ENCODE measurements at regions not wholly inside any gene's neighbourhood (a gene's known extent, or its start where the extent isn't known, plus 50 kb on each side); places are given as distances from the start of the nearest gene placed in this dataset.

DNA sequence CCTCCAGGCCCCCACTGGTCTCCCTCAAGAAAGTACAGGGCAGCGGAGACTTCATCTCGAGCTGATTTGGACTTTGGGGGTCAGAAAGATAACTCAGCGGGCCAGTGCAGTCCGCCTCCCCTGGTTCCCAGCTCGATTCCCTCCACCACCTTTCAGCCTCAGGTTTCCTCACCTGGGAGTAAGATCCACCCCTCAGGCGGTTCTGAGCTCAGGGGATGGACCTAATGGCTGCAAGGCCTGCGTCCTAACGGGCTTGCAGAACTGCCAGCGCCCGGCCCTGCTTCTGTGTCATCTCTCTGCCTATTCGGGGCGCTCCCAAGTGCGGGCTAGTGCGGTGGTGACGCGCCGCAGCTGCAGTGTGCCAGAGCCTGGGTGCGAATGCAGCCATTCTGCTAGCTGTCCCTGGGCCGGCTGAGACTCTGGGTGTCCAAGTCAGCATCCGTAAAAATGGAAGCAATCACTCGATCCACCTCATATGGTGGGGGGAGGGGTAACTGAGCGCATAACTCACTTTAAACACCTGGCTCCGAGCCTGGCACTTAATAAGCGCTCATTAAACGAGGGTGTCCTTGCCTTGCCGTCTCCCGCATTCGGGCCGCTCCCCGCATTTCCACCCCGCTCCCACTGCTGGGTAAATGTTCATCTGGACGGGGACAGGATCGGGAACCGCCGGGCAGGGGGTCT, 129.6 kb upstream of the LHX1 start:
- H3K4me1 ChIP-seq (ENCODE audit: insufficient read depth, low read length) = no peaks in the 10 kb centered on the region
- no peak overlapping the region for H3K4me3 ChIP-seq (ENCODE audit: low read depth in 1 of 2, low read length in 2 of 2)
- H3K9me3 ChIP-seq (ENCODE audit: insufficient read depth, low read length, severe bottlenecking) = no peaks in the 10 kb centered on the region
- no peak for DNase-seq
- TF ChIP-seq, protein P1, sequence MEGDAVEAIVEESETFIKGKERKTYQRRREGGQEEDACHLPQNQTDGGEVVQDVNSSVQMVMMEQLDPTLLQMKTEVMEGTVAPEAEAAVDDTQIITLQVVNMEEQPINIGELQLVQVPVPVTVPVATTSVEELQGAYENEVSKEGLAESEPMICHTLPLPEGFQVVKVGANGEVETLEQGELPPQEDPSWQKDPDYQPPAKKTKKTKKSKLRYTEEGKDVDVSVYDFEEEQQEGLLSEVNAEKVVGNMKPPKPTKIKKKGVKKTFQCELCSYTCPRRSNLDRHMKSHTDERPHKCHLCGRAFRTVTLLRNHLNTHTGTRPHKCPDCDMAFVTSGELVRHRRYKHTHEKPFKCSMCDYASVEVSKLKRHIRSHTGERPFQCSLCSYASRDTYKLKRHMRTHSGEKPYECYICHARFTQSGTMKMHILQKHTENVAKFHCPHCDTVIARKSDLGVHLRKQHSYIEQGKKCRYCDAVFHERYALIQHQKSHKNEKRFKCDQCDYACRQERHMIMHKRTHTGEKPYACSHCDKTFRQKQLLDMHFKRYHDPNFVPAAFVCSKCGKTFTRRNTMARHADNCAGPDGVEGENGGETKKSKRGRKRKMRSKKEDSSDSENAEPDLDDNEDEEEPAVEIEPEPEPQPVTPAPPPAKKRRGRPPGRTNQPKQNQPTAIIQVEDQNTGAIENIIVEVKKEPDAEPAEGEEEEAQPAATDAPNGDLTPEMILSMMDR (IDR thresholded peaks at IDR 0.05; ENCODE audit: borderline replicate concordance, extremely low read depth, low read length, poor library complexity, severe bottlenecking) = no peak
- no peak for TF ChIP-seq EZH2 (IDR thresholded peaks at IDR 0.05; ENCODE audit: borderline replicate concordance, low read depth, low read length, severe bottlenecking)
- no peak overlapping the region for H3K4me2 ChIP-seq (ENCODE audit: insufficient read depth, low read length)
- H2AFZ ChIP-seq (ENCODE audit: low read depth, low read length) = no peak overlapping the region
- 0 out of 2 replicates have a peak, but pooled peaks cover 3% of the 10 kb centered on the region for H4K20me1 ChIP-seq (ENCODE audit: insufficient read depth, low read length)
- no peak overlapping the region for H3K27ac ChIP-seq (ENCODE audit: low read length)
- no peaks in the 10 kb centered on the region for H3K36me3 ChIP-seq (ENCODE audit: insufficient read depth, low read length)
- no peak for ATAC-seq (ENCODE audit: insufficient read depth, low read depth)
- H3K79me2 ChIP-seq (ENCODE audit: insufficient read depth, low read length) = no peaks in the 10 kb centered on the region
- H3K27me3 ChIP-seq (ENCODE audit: insufficient read depth, low read length, poor library complexity) = peaks cover 9% of the 10 kb centered on the region
- H3K9ac ChIP-seq (ENCODE audit: low read depth, low read length) = no peak overlapping the region

DNA sequence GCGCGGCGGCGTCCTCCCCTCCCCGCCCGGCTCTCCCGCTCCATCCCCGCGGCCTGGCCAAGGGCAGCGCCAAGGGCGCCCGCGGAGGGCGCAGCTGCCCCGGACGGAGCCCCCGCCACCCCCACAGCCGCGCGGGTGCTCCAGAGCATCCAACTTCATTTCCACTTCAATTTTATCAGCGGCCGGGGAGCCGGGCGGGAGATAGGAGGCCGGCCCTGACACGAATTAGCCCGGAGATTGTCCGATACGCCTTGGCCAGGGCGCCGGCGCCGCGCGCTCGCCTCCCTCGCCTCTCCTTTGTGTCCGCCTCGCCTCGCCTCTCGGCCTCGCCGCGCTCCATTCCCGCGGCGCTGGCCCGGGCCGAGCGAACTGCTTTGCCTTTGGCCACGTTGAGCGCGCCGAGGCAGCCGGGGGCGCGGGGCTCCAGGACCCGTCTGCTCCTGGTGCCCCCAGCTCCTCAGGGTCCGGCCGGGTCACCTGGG, 129.1 kb upstream of the LHX1 start:
- H4K20me1 ChIP-seq (ENCODE audit: insufficient read depth, low read length) = 0 out of 2 replicates have a peak, but pooled peaks cover 3% of the 10 kb centered on the region
- no peaks in the 10 kb centered on the region for H3K9me3 ChIP-seq (ENCODE audit: insufficient read depth, low read length, severe bottlenecking)
- H3K27me3 ChIP-seq (ENCODE audit: insufficient read depth, low read length, poor library complexity) = peaks cover 9% of the 10 kb centered on the region
- no peaks in the 10 kb centered on the region for H3K4me1 ChIP-seq (ENCODE audit: insufficient read depth, low read length)
- no peak overlapping the region for H3K4me3 ChIP-seq (ENCODE audit: low read depth in 1 of 2, low read length in 2 of 2)
- DNase-seq (no peak), ATAC-seq (ENCODE audit: insufficient read depth, low read depth) (no peak)
- H3K79me2 ChIP-seq (ENCODE audit: insufficient read depth, low read length) = no peaks in the 10 kb centered on the region
- no peak overlapping the region for H3K27ac ChIP-seq (ENCODE audit: low read length)
- H3K36me3 ChIP-seq (ENCODE audit: insufficient read depth, low read length) = no peaks in the 10 kb centered on the region
- TF ChIP-seq, protein P1 (IDR thresholded peaks at IDR 0.05; ENCODE audit: borderline replicate concordance, extremely low read depth, low read length, poor library complexity, severe bottlenecking) = no peak
- no peak for TF ChIP-seq EZH2 (IDR thresholded peaks at IDR 0.05; ENCODE audit: borderline replicate concordance, low read depth, low read length, severe bottlenecking)
- no peak overlapping the region for H3K9ac ChIP-seq (ENCODE audit: low read depth, low read length)
- no peak overlapping the region for H2AFZ ChIP-seq (ENCODE audit: low read depth, low read length)
- no peak overlapping the region for H3K4me2 ChIP-seq (ENCODE audit: insufficient read depth, low read length)

DNA sequence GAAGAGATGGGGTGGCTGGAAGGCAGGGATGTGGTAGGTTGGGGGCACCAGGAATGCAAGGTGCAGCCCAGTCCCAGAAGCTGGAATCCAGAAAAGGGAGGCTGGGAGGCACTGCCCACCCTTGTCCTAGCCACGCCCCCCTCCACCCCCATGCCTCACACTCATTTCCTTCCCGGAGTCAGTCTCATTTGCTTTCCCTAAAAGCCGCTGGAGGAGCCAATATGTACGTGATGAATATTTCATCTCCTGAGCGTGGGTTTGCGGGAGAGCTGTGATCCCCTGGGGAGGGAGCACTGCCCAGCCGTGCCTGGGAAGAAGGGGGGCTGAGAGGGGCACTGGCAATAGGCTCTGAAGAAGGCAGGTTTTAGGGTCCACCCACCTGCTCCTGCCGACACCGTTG, 124.5 kb upstream of the LHX1 start:
- Histone ChIP-seq H3K4me1 (ENCODE audit: insufficient read depth, low read length) (no peaks in the 10 kb centered on the region), H3K9ac (ENCODE audit: low read depth, low read length) (no peak overlapping the region), H3K27ac (ENCODE audit: low read length) (no peak overlapping the region), H3K9me3 (ENCODE audit: insufficient read depth, low read length, severe bottlenecking) (no peaks in the 10 kb centered on the region), H2AFZ (ENCODE audit: low read depth, low read length) (no peak overlapping the region), H3K4me3 (ENCODE audit: low read depth in 1 of 2, low read length in 2 of 2) (no peak overlapping the region), H3K4me2 (ENCODE audit: insufficient read depth, low read length) (no peak overlapping the region), H3K27me3 (ENCODE audit: insufficient read depth, low read length, poor library complexity) (peaks cover 8% of the 10 kb centered on the region), H3K79me2 (ENCODE audit: insufficient read depth, low read length) (no peaks in the 10 kb centered on the region), H3K36me3 (ENCODE audit: insufficient read depth, low read length) (no peaks in the 10 kb centered on the region), H4K20me1 (ENCODE audit: insufficient read depth, low read length) (0 out of 2 replicates have a peak, but pooled peaks cover 3% of the 10 kb centered on the region)
- no peak for TF ChIP-seq EZH2 (IDR thresholded peaks at IDR 0.05; ENCODE audit: borderline replicate concordance, low read depth, low read length, severe bottlenecking)
- TF ChIP-seq, protein P1 (IDR thresholded peaks at IDR 0.05; ENCODE audit: borderline replicate concordance, extremely low read depth, low read length, poor library complexity, severe bottlenecking) = no peak
- DNase-seq (no peak), ATAC-seq (ENCODE audit: insufficient read depth, low read depth) (no peak)

Data from DND-41 (cell line).